GM12872 (cell line): ENCODE measurements at regions not wholly inside any gene's neighbourhood (a gene's known extent, or its start where the extent isn't known, plus 50 kb on each side); places are given as distances from the start of the nearest gene placed in this dataset.

Experiments
- CTCF ChIP-seq: IDR thresholded peaks from 3 replicates; pipeline ENCODE4 v1.5.1; 2011; ENCODE audit warnings: low read depth, mild to moderate bottlenecking, low read length, moderate library complexity; ENCODE audit not compliant: insufficient read depth

- no peak for TF ChIP-seq CTCF
These were observed 88.8 kb upstream of the ETS2 start for GRCh38 chr21:38716942-38717341.

GRCh38 chr21:38718481-38718880 lies 87.2 kb upstream of the ETS2 start:
- TF ChIP-seq CTCF: no peak

GRCh38 chr21:38720074-38720473 lies 85.7 kb upstream of the ETS2 start:
- TF ChIP-seq CTCF: no peak

- TF ChIP-seq CTCF: no peak
These were observed 84.7 kb upstream of the ETS2 start for GRCh38 chr21:38721055-38721454.

GRCh38 chr21:38721958-38722357 lies 83.8 kb upstream of the ETS2 start:
- TF ChIP-seq CTCF: no peak

- no peak for TF ChIP-seq CTCF
These were observed 80.3 kb upstream of the ETS2 start for GRCh38 chr21:38725196-38726157.

GRCh38 chr21:38726482-38726881 lies 79.2 kb upstream of the ETS2 start:
- no peak for TF ChIP-seq CTCF
